CD8-positive, alpha-beta memory T cell (primary cell): ENCODE measurements at regions not wholly inside any gene's neighbourhood (a gene's known extent, or its start where the extent isn't known, plus 50 kb on each side); places are given as distances from the start of the nearest gene placed in this dataset.
"Not testable (repeated sequence)": the region's sequence is repeated elsewhere in the genome, so short reads cannot be mapped to it uniquely, and the experiment has no call there.

Experiments used
- CTCF ChIA-PET: fragments of 350-600 bp; sonication (Branson Sonifier 250); formaldehyde crosslinking; loops from one replicate; lab custom pipeline; 2021; ENCODE audit warnings: antibody characterized with exemption; lab: Charles Lee
- POLR2A ChIA-PET: fragments of 350-600 bp; sonication (Branson Sonifier 250); formaldehyde crosslinking; loops from one replicate; lab custom pipeline; 2021; ENCODE audit warnings: antibody characterized with exemption; lab: Charles Lee
- DNase-seq, 5 donors: peaks; one replicate each; pipeline versions ENCODE4 v3.0.0 to v3.0.0-alpha.2; 2020 to 2022; ENCODE audit warnings: mixed read lengths in 1 of 5
- H3K27ac ChIP-seq: one replicate; pipeline ENCODE4 v1.7.0; 2013; ENCODE audit warnings: low read depth, mild to moderate bottlenecking, low read length, moderate library complexity
- H3K27me3 ChIP-seq: 2 replicates; pipeline ENCODE4 v1.7.0; 2013; ENCODE audit warnings: low read length, mild to moderate bottlenecking; ENCODE audit not compliant: insufficient read depth, poor library complexity, severe bottlenecking
- H3K36me3 ChIP-seq: 2 replicates; pipeline ENCODE4 v1.7.0; 2013; ENCODE audit warnings: mild to moderate bottlenecking, low read length, moderate library complexity; ENCODE audit not compliant: insufficient read depth
- H3K4me1 ChIP-seq: 2 replicates; pipeline ENCODE4 v1.7.0; 2013; ENCODE audit warnings: mild to moderate bottlenecking, low read length, moderate library complexity; ENCODE audit not compliant: insufficient read depth
- H3K4me3 ChIP-seq: 2 replicates; pipeline ENCODE4 v1.7.0; 2013; ENCODE audit warnings: mild to moderate bottlenecking, low read length
- H3K9me3 ChIP-seq: 2 replicates; pipeline ENCODE4 v1.7.0; 2013; ENCODE audit warnings: mild to moderate bottlenecking, low read length
- H3K27ac Mint-ChIP-seq, 8 donors: one replicate each; pipeline ENCODE4 v1.8.0; 2020 to 2021; ENCODE audit warnings: mixed read lengths in 8 of 8, mild to moderate bottlenecking in 6 of 8, inconsistent platforms in 3 of 8, moderate library complexity in 3 of 8
- H3K27me3 Mint-ChIP-seq, 2 donors: one replicate each; pipeline ENCODE4 v1.8.0; 2020 to 2021; ENCODE audit warnings: mixed read lengths in 2 of 2, mild to moderate bottlenecking in 1 of 2, moderate library complexity in 1 of 2
- H3K36me3 Mint-ChIP-seq, 3 donors: one replicate each; pipeline ENCODE4 v1.8.0; 2020 to 2021; ENCODE audit warnings: mixed read lengths in 3 of 3, inconsistent platforms in 1 of 3, mild to moderate bottlenecking in 1 of 3
- H3K4me1 Mint-ChIP-seq, 3 donors: one replicate each; pipeline ENCODE4 v1.8.0; 2020 to 2021; ENCODE audit warnings: mixed read lengths in 3 of 3, inconsistent platforms in 1 of 3, mild to moderate bottlenecking in 1 of 3
- H3K4me3 Mint-ChIP-seq, 7 donors: one replicate each; pipeline ENCODE4 v1.8.0; 2020 to 2021; ENCODE audit warnings: mixed read lengths in 7 of 7, mild to moderate bottlenecking in 6 of 7, moderate library complexity in 4 of 7, inconsistent platforms in 2 of 7
- H3K9me3 Mint-ChIP-seq, 5 donors: one replicate each; pipeline ENCODE4 v1.8.0; 2020 to 2022; ENCODE audit warnings: mixed read lengths in 5 of 5, mild to moderate bottlenecking in 3 of 5, moderate library complexity in 2 of 5, inconsistent platforms in 1 of 5

- H3K4me1 ChIP-seq: peaks cover 13% of the 10 kb centered on the region
- peaks cover 3 to 7% of the 10 kb centered on the region in 2 donors for H3K27me3 Mint-ChIP-seq
- H3K27ac ChIP-seq: no peak overlapping the region
- H3K9me3 ChIP-seq: no peaks in the 10 kb centered on the region
- ChIA-PET POLR2A (no interaction called here), CTCF (no interaction called here)
- no peak overlapping the region for H3K4me3 Mint-ChIP-seq
- no peak for DNase-seq
- no peaks in the 10 kb centered on the region for H3K36me3 Mint-ChIP-seq
- no peaks in the 10 kb centered on the region for H3K36me3 ChIP-seq
- no peak overlapping the region for H3K4me3 ChIP-seq
- H3K27ac Mint-ChIP-seq: no peak overlapping the region
- H3K9me3 Mint-ChIP-seq: peaks cover 0 to 3% (median 0%) of the 10 kb centered on the region in 5 donors
- H3K27me3 ChIP-seq: no peaks in the 10 kb centered on the region
- peaks cover 17 to 21% (median 17%) of the 10 kb centered on the region in 3 donors for H3K4me1 Mint-ChIP-seq
Observed at GRCh38 chr13:28607187-28607955, 51.6 kb upstream of the POMP start.

GRCh38 chr13:28606466-28606865 is 52.5 kb upstream of the POMP start:
- Mint-ChIP-seq H3K4me3 (no peak overlapping the region), H3K27ac (no peak overlapping the region), H3K4me1 (peaks cover 10 to 11% (median 11%) of the 10 kb centered on the region in 3 donors), H3K27me3 (peaks cover 3 to 15% of the 10 kb centered on the region in 2 donors), H3K36me3 (no peaks in the 10 kb centered on the region), H3K9me3 (peaks cover 0 to 3% (median 0%) of the 10 kb centered on the region in 5 donors)
- DNase-seq: no peak
- POLR2A ChIA-PET: no interaction called here
- Histone ChIP-seq H3K36me3 (no peaks in the 10 kb centered on the region), H3K4me3 (no peak overlapping the region), H3K27me3 (no peaks in the 10 kb centered on the region), H3K4me1 (peaks cover 8% of the 10 kb centered on the region), H3K27ac (no peak overlapping the region), H3K9me3 (no peaks in the 10 kb centered on the region)
- CTCF ChIA-PET: no interaction called here

DNA sequence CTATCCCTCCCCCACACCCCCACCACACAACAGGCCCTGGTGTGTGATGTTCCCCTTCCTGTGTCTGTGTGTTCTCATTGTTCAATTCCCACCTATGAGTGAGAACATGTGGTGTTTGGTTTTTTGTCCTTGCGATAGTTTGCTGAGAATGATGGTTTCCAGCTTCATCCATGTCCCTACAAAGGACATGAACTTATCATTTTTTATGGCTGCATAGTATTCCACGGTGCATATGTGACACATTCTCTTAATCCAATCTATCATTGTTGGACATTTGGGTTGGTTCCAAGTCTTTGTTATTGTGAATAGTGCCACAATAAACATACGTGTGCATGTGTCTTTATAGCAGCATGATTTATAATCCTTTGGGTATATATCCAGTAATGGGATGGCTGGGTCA is 53.8 kb upstream of the POMP start:
- H3K4me1 ChIP-seq, H3K4me3 ChIP-seq, CTCF ChIA-PET, H3K27ac Mint-ChIP-seq, H3K4me1 Mint-ChIP-seq, H3K27ac ChIP-seq, H3K9me3 ChIP-seq, H3K9me3 Mint-ChIP-seq, H3K36me3 ChIP-seq, H3K36me3 Mint-ChIP-seq, H3K27me3 ChIP-seq, DNase-seq, POLR2A ChIA-PET, H3K4me3 Mint-ChIP-seq: not testable (repeated sequence)
- H3K27me3 Mint-ChIP-seq: peaks cover 3 to 16% of the 10 kb centered on the region in 2 donors

DNA sequence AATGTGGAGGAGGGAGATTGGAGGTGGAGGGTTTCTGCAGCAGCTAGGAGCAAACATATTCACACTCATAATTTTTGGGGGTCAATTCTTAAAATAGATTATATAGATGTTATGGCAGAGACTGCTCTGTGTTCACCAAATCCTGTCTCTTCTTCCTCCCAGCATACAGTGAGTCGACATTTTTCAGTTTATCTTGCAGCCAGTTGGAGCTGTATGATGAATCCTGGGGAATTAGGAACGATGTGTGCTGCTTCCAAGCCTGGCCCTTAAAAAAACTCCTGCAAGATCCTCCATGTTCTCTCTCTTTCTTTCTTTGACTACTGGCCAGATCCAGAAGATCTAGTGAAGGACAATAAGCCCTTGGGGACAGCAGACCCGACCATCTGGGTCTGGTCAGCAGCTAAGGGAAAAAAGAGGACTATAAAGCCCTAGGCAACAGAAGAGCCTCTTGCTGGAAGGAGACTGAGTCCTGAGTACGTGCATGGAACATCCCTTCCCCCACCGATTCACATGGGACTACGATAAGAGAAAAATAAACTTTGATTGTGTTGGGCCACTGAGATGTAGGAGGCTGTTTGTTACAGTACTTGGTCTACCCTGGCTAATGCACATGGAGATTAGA is 55.8 kb upstream of the POMP start:
- Mint-ChIP-seq H3K4me1 (no peaks in the 10 kb centered on the region), H3K27me3 (peaks cover 3 to 20% of the 10 kb centered on the region in 2 donors), H3K27ac (no peak overlapping the region), H3K9me3 (peaks cover 0 to 3% (median 0%) of the 10 kb centered on the region in 5 donors), H3K36me3 (no peaks in the 10 kb centered on the region), H3K4me3 (no peak overlapping the region)
- H3K4me1 ChIP-seq: no peaks in the 10 kb centered on the region
- H3K9me3 ChIP-seq: no peaks in the 10 kb centered on the region
- no peak overlapping the region for H3K4me3 ChIP-seq
- ChIA-PET CTCF (no interaction called here), POLR2A (no interaction called here)
- H3K27me3 ChIP-seq: no peaks in the 10 kb centered on the region
- no peak overlapping the region for H3K27ac ChIP-seq
- H3K36me3 ChIP-seq: no peaks in the 10 kb centered on the region
- DNase-seq: no peak

- Mint-ChIP-seq H3K4me3 (no peak overlapping the region), H3K27ac (no peak overlapping the region), H3K4me1 (no peaks in the 10 kb centered on the region), H3K36me3 (no peaks in the 10 kb centered on the region), H3K27me3 (peaks cover 3 to 20% of the 10 kb centered on the region in 2 donors), H3K9me3 (peaks cover 0 to 3% (median 0%) of the 10 kb centered on the region in 5 donors)
- Histone ChIP-seq H3K4me3 (no peak overlapping the region), H3K36me3 (no peaks in the 10 kb centered on the region), H3K9me3 (no peaks in the 10 kb centered on the region), H3K27me3 (no peaks in the 10 kb centered on the region), H3K4me1 (no peaks in the 10 kb centered on the region), H3K27ac (no peak overlapping the region)
- no peak for DNase-seq
- CTCF ChIA-PET: no interaction called here
- POLR2A ChIA-PET: no interaction called here
Observed at GRCh38 chr13:28602580-28602979, 56.4 kb upstream of the POMP start.

DNA sequence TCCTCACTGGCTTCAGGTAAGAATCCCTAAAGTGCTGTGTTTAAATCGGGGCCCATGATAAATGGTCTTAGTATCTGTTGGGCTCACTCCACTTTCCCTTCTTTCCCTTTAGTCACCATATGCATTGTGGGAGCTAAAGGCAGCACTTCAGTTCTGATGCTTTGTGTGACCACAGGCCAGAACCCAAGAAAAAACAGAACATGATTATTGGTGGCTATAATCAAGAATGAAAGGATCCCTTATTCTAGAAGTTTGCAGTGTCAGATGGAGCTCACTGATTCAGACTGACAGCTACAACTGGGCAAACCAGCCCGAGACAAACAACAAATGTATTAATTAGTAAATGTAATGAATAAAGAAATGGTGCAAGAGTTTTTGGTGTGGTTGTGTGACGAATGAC is 57.3 kb upstream of the POMP start:
- no peaks in the 10 kb centered on the region for H3K36me3 Mint-ChIP-seq
- H3K4me3 Mint-ChIP-seq: no peak overlapping the region
- H3K4me1 Mint-ChIP-seq: no peaks in the 10 kb centered on the region
- H3K27ac Mint-ChIP-seq: no peak overlapping the region
- POLR2A ChIA-PET: no interaction called here
- Histone ChIP-seq H3K4me3 (no peak overlapping the region), H3K4me1 (no peaks in the 10 kb centered on the region), H3K27me3 (no peaks in the 10 kb centered on the region), H3K36me3 (no peaks in the 10 kb centered on the region), H3K27ac (no peak overlapping the region), H3K9me3 (no peaks in the 10 kb centered on the region)
- H3K27me3 Mint-ChIP-seq: peaks cover 6 to 22% of the 10 kb centered on the region in 2 donors
- CTCF ChIA-PET: no interaction called here
- DNase-seq: no peak
- peaks cover 0 to 3% (median 0%) of the 10 kb centered on the region in 5 donors for H3K9me3 Mint-ChIP-seq

DNA sequence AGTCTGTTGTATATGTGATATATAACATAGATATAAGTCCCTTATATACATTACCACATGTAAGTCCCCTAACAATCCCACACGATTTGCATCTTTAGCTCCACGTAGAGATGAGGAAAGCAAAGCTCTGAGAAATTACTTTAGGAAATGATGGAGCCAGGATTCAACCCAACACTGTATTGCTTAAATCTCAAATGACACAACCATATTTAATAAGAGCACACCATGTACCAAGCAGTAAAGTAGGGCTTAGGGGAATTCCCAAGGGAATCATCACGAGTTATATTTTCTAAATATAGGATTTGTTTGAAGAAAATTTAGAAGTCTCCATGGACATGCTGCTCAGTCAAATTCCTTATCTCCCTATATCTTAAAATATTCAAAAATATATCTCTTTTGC is 61.3 kb upstream of the POMP start:
- Histone ChIP-seq H3K27ac (no peak overlapping the region), H3K27me3 (no peaks in the 10 kb centered on the region), H3K4me1 (no peaks in the 10 kb centered on the region), H3K36me3 (no peaks in the 10 kb centered on the region), H3K9me3 (no peaks in the 10 kb centered on the region), H3K4me3 (no peak overlapping the region)
- ChIA-PET POLR2A (no interaction called here), CTCF (interaction anchor here (1.4 kb wide), 1 partner anchor 13 kb away, joined by 3 read pairs; no protein-coding TSS in a partner anchor)
- no peak for DNase-seq
- Mint-ChIP-seq H3K4me3 (no peak overlapping the region), H3K27ac (no peak overlapping the region), H3K4me1 (no peaks in the 10 kb centered on the region), H3K27me3 (peaks cover 9 to 33% of the 10 kb centered on the region in 2 donors), H3K36me3 (no peaks in the 10 kb centered on the region), H3K9me3 (peaks cover 0 to 2% (median 0%) of the 10 kb centered on the region in 5 donors)

- Mint-ChIP-seq H3K36me3 (no peaks in the 10 kb centered on the region), H3K27ac (no peak overlapping the region), H3K27me3 (peaks cover 11 to 23% of the 10 kb centered on the region in 2 donors), H3K4me3 (no peak overlapping the region), H3K9me3 (no peaks in the 10 kb centered on the region), H3K4me1 (peaks cover 3 to 8% (median 7%) of the 10 kb centered on the region in 3 donors)
- Histone ChIP-seq H3K27me3 (no peaks in the 10 kb centered on the region), H3K36me3 (no peaks in the 10 kb centered on the region), H3K27ac (no peak overlapping the region), H3K4me1 (no peaks in the 10 kb centered on the region), H3K9me3 (no peaks in the 10 kb centered on the region), H3K4me3 (no peak overlapping the region)
- ChIA-PET CTCF (no interaction called here), POLR2A (no interaction called here)
- no peak for DNase-seq
Observed at GRCh38 chr13:28590461-28590860, 68.5 kb upstream of the POMP start.
